GM12878 (cell line): ENCODE measurements at regions not wholly inside any gene's neighbourhood (a gene's known extent, or its start where the extent isn't known, plus 50 kb on each side); places are given as distances from the start of the nearest gene placed in this dataset.

Source experiments
- CHD4 ChIP-seq: fragments of 200-600 bp; sonication (generic); IDR thresholded peaks from 2 replicates; pipeline ENCODE4 v1.6.1; 2016; ENCODE audit warnings: mild to moderate bottlenecking
- EP300 ChIP-seq, 2 experiments: fragments of 150-350 bp in 1 of 2; IDR thresholded peaks; 2 replicates each; pipeline ENCODE4 v1.6.1; 2011 to 2012; ENCODE audit warnings: low read depth in 2 of 2, low read length in 2 of 2, borderline replicate concordance in 1 of 2, improper control_type of control experiment in 1 of 2, inconsistent platforms in 1 of 2; ENCODE audit not compliant: control insufficient read depth in 1 of 2
- EZH2 ChIP-seq: IDR thresholded peaks from 2 replicates; pipeline ENCODE4 v1.6.1; 2012; ENCODE audit warnings: low read depth, mild to moderate bottlenecking, control low read depth, inconsistent platforms, low read length, borderline replicate concordance; ENCODE audit not compliant: control insufficient read depth
- FOXM1 ChIP-seq: IDR thresholded peaks from 2 replicates; pipeline ENCODE4 v1.6.1; 2012; ENCODE audit warnings: low read depth, mild to moderate bottlenecking, inconsistent platforms, low read length, moderate library complexity
- NFYB ChIP-seq: IDR thresholded peaks from 2 replicates; pipeline ENCODE4 v1.6.1; 2011; ENCODE audit warnings: low read depth, mild to moderate bottlenecking, low read length, improper control_type of control experiment, moderate library complexity; ENCODE audit not compliant: insufficient read depth
- PBX3 ChIP-seq: IDR thresholded peaks from 2 replicates; pipeline ENCODE4 v1.6.1; 2011; ENCODE audit warnings: mild to moderate bottlenecking, low read depth, low read length, moderate library complexity; ENCODE audit not compliant: insufficient replicate concordance
- PML ChIP-seq: IDR thresholded peaks from 2 replicates; pipeline ENCODE4 v1.6.1; 2012; ENCODE audit warnings: low read length, inconsistent platforms
- SIX5 ChIP-seq: IDR thresholded peaks from 2 replicates; pipeline ENCODE4 v1.6.1; 2011; ENCODE audit warnings: mild to moderate bottlenecking, low read depth, low read length, moderate library complexity; ENCODE audit not compliant: severe bottlenecking
- SUZ12 ChIP-seq: fragments of 200-600 bp; sonication (generic); IDR thresholded peaks from one replicate; pipeline ENCODE4 v1.6.1; 2018; ENCODE audit warnings: antibody characterized with exemption, mild to moderate bottlenecking; ENCODE audit not compliant: unreplicated experiment
- YY1 ChIP-seq: IDR thresholded peaks from 2 replicates; pipeline ENCODE4 v1.6.1; 2011; ENCODE audit warnings: low read depth, mild to moderate bottlenecking, low read length
- ZZZ3 ChIP-seq: IDR thresholded peaks from 2 replicates; pipeline ENCODE4 v1.6.1; 2011; ENCODE audit warnings: low read depth; ENCODE audit not compliant: control insufficient read depth, insufficient read length
- TF ChIP-seq, protein P1 (sequence below): IDR thresholded peaks from 2 replicates; pipeline ENCODE4 v1.6.1; 2012; ENCODE audit warnings: mild to moderate bottlenecking, low read depth, low read length
- TF ChIP-seq, protein P2 (sequence below), 3 experiments: IDR thresholded peaks in 2 of 3; conservative IDR thresholded peaks in 1 of 3; 2 replicates each; pipeline ENCODE4 v1.5.1; 2011; ENCODE audit warnings: low read depth in 3 of 3, low read length in 3 of 3, mild to moderate bottlenecking in 3 of 3, control low read depth in 2 of 3, moderate library complexity in 2 of 3, inconsistent platforms in 1 of 3, mixed read lengths in 1 of 3; ENCODE audit not compliant: control insufficient read depth in 2 of 3, insufficient read depth in 1 of 3; ENCODE audit errors: extremely low read depth in 1 of 3
- TF ChIP-seq, protein P3 (sequence below): fragments of 450-650 bp; formaldehyde crosslinking; IDR thresholded peaks from 2 replicates; pipeline ENCODE4 v1.4.0; 2022; ENCODE audit warnings: mild to moderate bottlenecking, moderate library complexity

DNA sequence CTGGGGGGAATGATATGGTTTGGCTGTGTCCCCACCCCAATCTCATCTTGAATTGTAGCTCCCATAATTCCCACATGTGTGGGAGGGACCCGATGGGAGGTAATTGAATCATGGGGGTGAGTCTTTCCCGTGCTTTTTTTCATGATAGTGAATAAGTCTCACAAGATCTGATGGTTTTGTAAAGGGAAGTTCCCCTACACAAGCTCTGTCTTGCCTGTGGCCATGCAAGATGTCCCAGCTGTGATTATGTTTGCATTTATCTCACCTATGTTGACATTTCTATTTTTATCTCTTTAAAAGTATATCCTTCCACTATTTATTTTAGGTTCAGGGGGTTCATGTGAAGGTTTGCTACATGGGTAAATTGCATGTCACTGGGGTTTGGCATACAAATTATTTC, 323.9 kb upstream of the GLI3 start:
- TF ChIP-seq, protein P1, sequence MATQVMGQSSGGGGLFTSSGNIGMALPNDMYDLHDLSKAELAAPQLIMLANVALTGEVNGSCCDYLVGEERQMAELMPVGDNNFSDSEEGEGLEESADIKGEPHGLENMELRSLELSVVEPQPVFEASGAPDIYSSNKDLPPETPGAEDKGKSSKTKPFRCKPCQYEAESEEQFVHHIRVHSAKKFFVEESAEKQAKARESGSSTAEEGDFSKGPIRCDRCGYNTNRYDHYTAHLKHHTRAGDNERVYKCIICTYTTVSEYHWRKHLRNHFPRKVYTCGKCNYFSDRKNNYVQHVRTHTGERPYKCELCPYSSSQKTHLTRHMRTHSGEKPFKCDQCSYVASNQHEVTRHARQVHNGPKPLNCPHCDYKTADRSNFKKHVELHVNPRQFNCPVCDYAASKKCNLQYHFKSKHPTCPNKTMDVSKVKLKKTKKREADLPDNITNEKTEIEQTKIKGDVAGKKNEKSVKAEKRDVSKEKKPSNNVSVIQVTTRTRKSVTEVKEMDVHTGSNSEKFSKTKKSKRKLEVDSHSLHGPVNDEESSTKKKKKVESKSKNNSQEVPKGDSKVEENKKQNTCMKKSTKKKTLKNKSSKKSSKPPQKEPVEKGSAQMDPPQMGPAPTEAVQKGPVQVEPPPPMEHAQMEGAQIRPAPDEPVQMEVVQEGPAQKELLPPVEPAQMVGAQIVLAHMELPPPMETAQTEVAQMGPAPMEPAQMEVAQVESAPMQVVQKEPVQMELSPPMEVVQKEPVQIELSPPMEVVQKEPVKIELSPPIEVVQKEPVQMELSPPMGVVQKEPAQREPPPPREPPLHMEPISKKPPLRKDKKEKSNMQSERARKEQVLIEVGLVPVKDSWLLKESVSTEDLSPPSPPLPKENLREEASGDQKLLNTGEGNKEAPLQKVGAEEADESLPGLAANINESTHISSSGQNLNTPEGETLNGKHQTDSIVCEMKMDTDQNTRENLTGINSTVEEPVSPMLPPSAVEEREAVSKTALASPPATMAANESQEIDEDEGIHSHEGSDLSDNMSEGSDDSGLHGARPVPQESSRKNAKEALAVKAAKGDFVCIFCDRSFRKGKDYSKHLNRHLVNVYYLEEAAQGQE = no peak
- TF ChIP-seq EZH2 (no peak), ZZZ3 (no peak), CHD4 (no peak), PML (no peak), SUZ12 (no peak), PBX3 (no peak), SIX5 (no peak), FOXM1 (no peak), YY1 (no peak), EP300 (IDR thresholded peaks at IDR 0.05; ENCODE audit: borderline replicate concordance in 1 of 2, control insufficient read depth in 1 of 2, low read depth in 2 of 2, low read length in 2 of 2) (no peak), NFYB (no peak)
- TF ChIP-seq, protein P2, sequence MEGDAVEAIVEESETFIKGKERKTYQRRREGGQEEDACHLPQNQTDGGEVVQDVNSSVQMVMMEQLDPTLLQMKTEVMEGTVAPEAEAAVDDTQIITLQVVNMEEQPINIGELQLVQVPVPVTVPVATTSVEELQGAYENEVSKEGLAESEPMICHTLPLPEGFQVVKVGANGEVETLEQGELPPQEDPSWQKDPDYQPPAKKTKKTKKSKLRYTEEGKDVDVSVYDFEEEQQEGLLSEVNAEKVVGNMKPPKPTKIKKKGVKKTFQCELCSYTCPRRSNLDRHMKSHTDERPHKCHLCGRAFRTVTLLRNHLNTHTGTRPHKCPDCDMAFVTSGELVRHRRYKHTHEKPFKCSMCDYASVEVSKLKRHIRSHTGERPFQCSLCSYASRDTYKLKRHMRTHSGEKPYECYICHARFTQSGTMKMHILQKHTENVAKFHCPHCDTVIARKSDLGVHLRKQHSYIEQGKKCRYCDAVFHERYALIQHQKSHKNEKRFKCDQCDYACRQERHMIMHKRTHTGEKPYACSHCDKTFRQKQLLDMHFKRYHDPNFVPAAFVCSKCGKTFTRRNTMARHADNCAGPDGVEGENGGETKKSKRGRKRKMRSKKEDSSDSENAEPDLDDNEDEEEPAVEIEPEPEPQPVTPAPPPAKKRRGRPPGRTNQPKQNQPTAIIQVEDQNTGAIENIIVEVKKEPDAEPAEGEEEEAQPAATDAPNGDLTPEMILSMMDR (IDR thresholded peaks at IDR 0.05 in 2 of 3, conservative IDR thresholded peaks at IDR 0.05 in 1 of 3; ENCODE audit: control insufficient read depth in 2 of 3, extremely low read depth in 1 of 3, insufficient read depth in 1 of 3, low read depth in 3 of 3, low read length in 3 of 3) = no peak
- TF ChIP-seq, protein P3, sequence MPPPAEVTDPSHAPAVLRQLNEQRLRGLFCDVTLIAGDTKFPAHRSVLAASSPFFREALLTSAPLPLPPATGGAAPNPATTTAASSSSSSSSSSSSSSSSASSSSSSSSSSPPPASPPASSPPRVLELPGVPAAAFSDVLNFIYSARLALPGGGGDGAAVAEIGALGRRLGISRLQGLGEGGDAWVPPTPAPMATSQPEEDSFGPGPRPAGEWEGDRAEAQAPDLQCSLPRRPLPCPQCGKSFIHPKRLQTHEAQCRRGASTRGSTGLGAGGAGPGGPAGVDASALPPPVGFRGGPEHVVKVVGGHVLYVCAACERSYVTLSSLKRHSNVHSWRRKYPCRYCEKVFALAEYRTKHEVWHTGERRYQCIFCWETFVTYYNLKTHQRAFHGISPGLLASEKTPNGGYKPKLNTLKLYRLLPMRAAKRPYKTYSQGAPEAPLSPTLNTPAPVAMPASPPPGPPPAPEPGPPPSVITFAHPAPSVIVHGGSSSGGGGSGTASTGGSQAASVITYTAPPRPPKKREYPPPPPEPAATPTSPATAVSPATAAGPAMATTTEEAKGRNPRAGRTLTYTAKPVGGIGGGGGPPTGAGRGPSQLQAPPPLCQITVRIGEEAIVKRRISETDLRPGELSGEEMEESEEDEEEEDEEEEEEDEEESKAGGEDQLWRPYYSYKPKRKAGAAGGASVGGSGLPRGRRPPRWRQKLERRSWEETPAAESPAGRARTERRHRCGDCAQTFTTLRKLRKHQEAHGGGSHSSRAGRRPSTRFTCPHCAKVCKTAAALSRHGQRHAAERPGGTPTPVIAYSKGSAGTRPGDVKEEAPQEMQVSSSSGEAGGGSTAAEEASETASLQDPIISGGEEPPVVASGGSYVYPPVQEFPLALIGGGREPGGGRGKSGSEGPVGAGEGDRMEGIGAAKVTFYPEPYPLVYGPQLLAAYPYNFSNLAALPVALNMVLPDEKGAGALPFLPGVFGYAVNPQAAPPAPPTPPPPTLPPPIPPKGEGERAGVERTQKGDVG (CRISPR knock-in tag) = no peak
